ENCODE measurements at regions not wholly inside any gene's neighbourhood (a gene's known extent, or its start where the extent isn't known, plus 50 kb on each side); places are given as distances from the start of the nearest gene placed in this dataset.
"Not testable (repeated sequence)": the region's sequence is repeated elsewhere in the genome, so short reads cannot be mapped to it uniquely, and the experiment has no call there.

- no peaks in the 10 kb centered on the region for H3K4me1 ChIP-seq (ENCODE audit: control insufficient read depth, insufficient read depth, low read length)
- 0 to 2% methylated on average over 34 of the region's 34 CpGs for WGBS, 2 experiments
- no peaks in the 10 kb centered on the region for H3K9me3 ChIP-seq (ENCODE audit: control insufficient read depth, low read length)
- H3K27ac ChIP-seq (ENCODE audit: insufficient read depth, low read depth, low read length, poor library complexity, severe bottlenecking) = peak overlapping the region; percentile 6
- H3K4me3 ChIP-seq (ENCODE audit: insufficient read depth, low read depth, low read length) = peak overlapping the region; percentile 77
- no peaks in the 10 kb centered on the region for H3K36me3 ChIP-seq (ENCODE audit: control insufficient read depth, insufficient read depth, low read length)
- H3K27me3 ChIP-seq (ENCODE audit: control insufficient read depth, insufficient read depth, low read length, poor library complexity, severe bottlenecking) = no peaks in the 10 kb centered on the region
These were observed 218.2 kb downstream of the OR2B2 start for GRCh38 chr6:27693766-27694546.

DNA sequence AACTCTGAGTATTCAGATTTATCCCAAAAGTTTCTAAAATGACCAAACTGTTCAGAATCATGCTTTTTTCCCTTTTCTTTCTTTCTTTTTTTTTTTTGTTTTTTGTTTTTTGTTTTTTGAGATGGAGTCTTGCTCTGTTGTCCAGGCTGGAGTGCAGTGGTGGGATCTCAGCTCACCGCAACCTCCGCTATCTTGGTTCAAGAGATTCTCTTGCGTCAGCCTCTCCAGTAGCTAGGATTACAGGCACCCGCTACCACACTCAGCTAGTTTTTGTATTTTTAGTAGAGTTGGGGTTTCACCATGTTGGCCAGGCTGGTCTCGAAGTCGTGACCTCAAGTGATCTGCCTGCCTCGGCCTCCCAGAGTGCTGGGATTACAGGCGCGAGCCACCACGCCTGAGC, 219.2 kb upstream of the ZNF184 start:
- H3K36me3 ChIP-seq (ENCODE audit: control insufficient read depth, insufficient read depth, low read length); H3K4me3 ChIP-seq (ENCODE audit: insufficient read depth, low read depth, low read length); H3K9me3 ChIP-seq (ENCODE audit: control insufficient read depth, low read length); H3K27me3 ChIP-seq (ENCODE audit: control insufficient read depth, insufficient read depth, low read length, poor library complexity, severe bottlenecking); H3K4me1 ChIP-seq (ENCODE audit: control insufficient read depth, insufficient read depth, low read length); H3K27ac ChIP-seq (ENCODE audit: insufficient read depth, low read depth, low read length, poor library complexity, severe bottlenecking): not testable (repeated sequence)
- WGBS, 2 experiments = 85 to 94% methylated on average over 10 of the region's 10 CpGs

DNA sequence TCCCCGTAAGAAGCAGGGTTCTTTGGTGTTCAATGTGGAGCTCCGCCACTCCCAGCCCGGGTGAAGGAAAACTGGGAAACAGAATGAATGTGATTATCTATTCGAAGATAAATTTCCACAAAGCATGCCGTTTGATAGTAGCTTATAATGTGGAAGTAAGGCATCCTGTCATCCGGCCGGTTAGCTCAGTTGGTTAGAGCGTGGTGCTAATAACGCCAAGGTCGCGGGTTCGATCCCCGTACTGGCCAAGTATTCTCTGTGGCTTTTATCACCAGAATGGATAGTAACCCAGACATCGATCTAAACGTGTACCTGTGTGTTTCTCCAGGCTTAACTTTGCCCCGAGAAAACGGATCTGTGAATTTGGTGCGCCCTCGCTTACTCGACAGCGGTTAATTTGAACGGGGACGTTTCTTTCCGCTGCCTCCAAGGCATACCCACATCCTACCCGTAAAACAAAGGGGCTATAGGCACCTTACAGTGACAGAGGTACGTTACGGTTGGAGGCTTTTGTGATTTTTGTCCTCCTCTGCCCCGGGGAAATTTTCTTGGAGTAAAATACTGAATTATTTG, 215.2 kb upstream of the ZNF184 start:
- Histone ChIP-seq H3K4me3 (ENCODE audit: insufficient read depth, low read depth, low read length) (peak overlapping the region; percentile 87), H3K9me3 (ENCODE audit: control insufficient read depth, low read length) (no peaks in the 10 kb centered on the region), H3K27ac (ENCODE audit: insufficient read depth, low read depth, low read length, poor library complexity, severe bottlenecking) (peak overlapping the region; percentile 2), H3K27me3 (ENCODE audit: control insufficient read depth, insufficient read depth, low read length, poor library complexity, severe bottlenecking) (peaks cover 14% of the 10 kb centered on the region), H3K4me1 (ENCODE audit: control insufficient read depth, insufficient read depth, low read length) (no peaks in the 10 kb centered on the region), H3K36me3 (ENCODE audit: control insufficient read depth, insufficient read depth, low read length) (no peaks in the 10 kb centered on the region)
- WGBS, 2 experiments = 1% methylated on average over 27 to 28 of the region's 28 CpGs

DNA sequence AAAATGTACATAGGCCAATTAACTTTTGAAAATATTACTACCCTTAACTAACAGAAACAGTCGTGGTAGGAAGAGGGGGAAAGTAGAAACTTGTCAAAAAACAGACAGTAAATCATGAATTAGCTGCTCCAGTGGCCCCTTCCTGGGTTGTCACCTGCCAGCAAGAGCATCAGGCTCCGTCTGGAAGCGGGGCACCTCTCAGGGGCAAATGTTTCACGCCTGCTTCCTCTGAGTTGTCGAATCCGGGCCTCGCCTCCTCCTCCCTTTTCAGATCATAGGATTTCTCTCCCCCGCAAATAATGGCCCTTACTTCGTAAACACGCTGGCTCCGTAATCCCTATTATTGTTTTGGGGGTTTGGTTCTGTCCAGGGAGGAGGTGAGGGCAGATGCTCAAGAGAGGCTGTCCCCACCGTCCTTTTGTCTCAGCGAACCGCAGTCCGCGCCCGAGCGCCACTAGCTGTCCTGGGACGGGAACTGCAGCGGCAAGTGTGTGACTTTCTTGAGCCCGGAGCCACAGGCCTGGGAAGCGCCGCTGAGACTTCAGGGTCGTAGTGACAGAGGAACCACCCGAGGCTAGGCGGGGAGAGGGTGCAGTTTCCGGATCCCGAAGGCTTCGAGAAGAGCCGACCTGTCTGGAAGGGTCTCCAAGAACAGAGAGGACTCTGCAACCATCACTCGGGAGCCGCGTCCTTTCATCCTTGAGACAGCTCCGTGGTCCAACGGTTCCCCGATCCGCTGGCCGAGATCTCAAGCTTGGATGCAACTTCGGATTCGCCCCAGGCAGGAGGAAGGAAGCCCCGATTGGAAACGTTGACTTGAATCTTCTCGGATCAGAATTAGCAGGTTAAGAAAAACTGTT, 214.5 kb upstream of the ZNF184 start:
- H3K27ac ChIP-seq (ENCODE audit: insufficient read depth, low read depth, low read length, poor library complexity, severe bottlenecking) = peak overlapping the region; percentile 33
- no peaks in the 10 kb centered on the region for H3K36me3 ChIP-seq (ENCODE audit: control insufficient read depth, insufficient read depth, low read length)
- H3K4me3 ChIP-seq (ENCODE audit: insufficient read depth, low read depth, low read length) = peak overlapping the region; percentile 87
- H3K4me1 ChIP-seq (ENCODE audit: control insufficient read depth, insufficient read depth, low read length) = no peaks in the 10 kb centered on the region
- no peaks in the 10 kb centered on the region for H3K9me3 ChIP-seq (ENCODE audit: control insufficient read depth, low read length)
- 0 to 1% methylated on average over 43 of the region's 43 CpGs for WGBS, 2 experiments
- peaks cover 20% of the 10 kb centered on the region for H3K27me3 ChIP-seq (ENCODE audit: control insufficient read depth, insufficient read depth, low read length, poor library complexity, severe bottlenecking)

GRCh38 chr6:27685279-27685678, 212.4 kb upstream of the ZNF184 start:
- H3K4me1 ChIP-seq (ENCODE audit: control insufficient read depth, insufficient read depth, low read length) = peaks cover 1% of the 10 kb centered on the region

DNA sequence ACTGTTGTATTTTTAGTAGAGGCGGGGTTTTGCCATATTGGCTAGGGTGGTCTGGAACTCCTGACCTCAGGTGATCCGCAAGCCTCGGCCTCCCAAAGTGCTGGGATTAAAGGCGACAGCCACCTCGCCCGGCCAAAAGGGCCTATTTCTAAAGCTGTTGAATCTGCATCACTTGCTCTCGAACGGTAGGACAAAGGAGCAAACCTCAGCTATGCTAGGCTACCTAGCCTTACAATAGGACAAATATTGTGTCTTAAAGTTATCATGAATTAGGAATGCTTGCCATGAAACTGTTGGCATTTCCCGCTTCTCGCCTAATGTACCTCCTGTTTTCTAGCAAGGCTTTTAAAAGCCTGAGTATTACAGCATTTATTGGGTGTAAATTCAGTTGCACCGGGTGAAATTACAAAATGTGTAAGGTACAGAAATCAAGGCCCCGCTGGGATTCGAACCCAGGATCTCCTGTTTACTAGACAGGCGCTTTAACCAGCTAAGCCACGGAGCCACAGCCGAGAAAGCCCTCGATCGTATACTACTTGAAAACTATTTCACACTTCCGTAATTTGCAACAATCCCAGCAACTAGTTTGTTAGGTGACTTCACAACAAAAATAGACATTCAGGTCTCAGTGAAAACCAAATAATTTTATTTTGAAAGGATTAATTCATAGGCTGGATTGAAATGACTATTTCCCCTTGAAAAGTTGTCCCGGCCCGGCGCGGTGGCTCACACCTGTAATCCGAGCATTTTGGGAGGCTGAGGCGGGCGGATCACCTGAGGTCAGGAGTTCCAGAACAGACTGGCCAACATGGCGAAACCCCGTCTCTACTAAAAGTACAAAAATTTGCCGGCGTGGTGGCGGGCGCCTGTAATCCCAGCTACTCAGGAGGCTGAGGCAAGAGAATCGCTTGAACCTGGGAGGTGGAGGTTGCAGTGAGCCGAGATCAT, 211.6 kb upstream of the ZNF184 start:
- no peaks in the 10 kb centered on the region for H3K36me3 ChIP-seq (ENCODE audit: control insufficient read depth, insufficient read depth, low read length)
- H3K4me3 ChIP-seq (ENCODE audit: insufficient read depth, low read depth, low read length) = no peak overlapping the region
- peaks cover 3% of the 10 kb centered on the region for H3K4me1 ChIP-seq (ENCODE audit: control insufficient read depth, insufficient read depth, low read length)
- H3K9me3 ChIP-seq (ENCODE audit: control insufficient read depth, low read length) = no peaks in the 10 kb centered on the region
- H3K27me3 ChIP-seq (ENCODE audit: control insufficient read depth, insufficient read depth, low read length, poor library complexity, severe bottlenecking) = peaks cover 49% of the 10 kb centered on the region
- no peak overlapping the region for H3K27ac ChIP-seq (ENCODE audit: insufficient read depth, low read depth, low read length, poor library complexity, severe bottlenecking)
- WGBS, 2 experiments = 45 to 48% methylated on average over 34 of the region's 34 CpGs

More at GRCh38 chr6:27685279-27685678, 212.4 kb upstream of the ZNF184 start:
- H3K27ac ChIP-seq (ENCODE audit: insufficient read depth, low read depth, low read length, poor library complexity, severe bottlenecking) = no peak overlapping the region
- no peaks in the 10 kb centered on the region for H3K9me3 ChIP-seq (ENCODE audit: control insufficient read depth, low read length)
- peaks cover 41% of the 10 kb centered on the region for H3K27me3 ChIP-seq (ENCODE audit: control insufficient read depth, insufficient read depth, low read length, poor library complexity, severe bottlenecking)
- no peak overlapping the region for H3K4me3 ChIP-seq (ENCODE audit: insufficient read depth, low read depth, low read length)
- WGBS, 2 experiments = 93 to 97% methylated on average over 8 of the region's 8 CpGs
- no peaks in the 10 kb centered on the region for H3K36me3 ChIP-seq (ENCODE audit: control insufficient read depth, insufficient read depth, low read length)

- peaks cover 3% of the 10 kb centered on the region for H3K4me1 ChIP-seq (ENCODE audit: control insufficient read depth, insufficient read depth, low read length)
- peak overlapping the region; percentile 29 for H3K4me3 ChIP-seq (ENCODE audit: insufficient read depth, low read depth, low read length)
- H3K27me3 ChIP-seq (ENCODE audit: control insufficient read depth, insufficient read depth, low read length, poor library complexity, severe bottlenecking) = peaks cover 86% of the 10 kb centered on the region
- H3K9me3 ChIP-seq (ENCODE audit: control insufficient read depth, low read length) = no peaks in the 10 kb centered on the region
- no peaks in the 10 kb centered on the region for H3K36me3 ChIP-seq (ENCODE audit: control insufficient read depth, insufficient read depth, low read length)
- WGBS, 2 experiments = 6% methylated on average over 46 to 47 of the region's 47 CpGs
- no peak overlapping the region for H3K27ac ChIP-seq (ENCODE audit: insufficient read depth, low read depth, low read length, poor library complexity, severe bottlenecking)
These were observed 207.2 kb upstream of the ZNF184 start for GRCh38 chr6:27679964-27680694.

- Histone ChIP-seq H3K4me3 (ENCODE audit: insufficient read depth, low read depth, low read length) (peak overlapping the region; percentile 29), H3K4me1 (ENCODE audit: control insufficient read depth, insufficient read depth, low read length) (peaks cover 3% of the 10 kb centered on the region), H3K9me3 (ENCODE audit: control insufficient read depth, low read length) (no peaks in the 10 kb centered on the region), H3K27ac (ENCODE audit: insufficient read depth, low read depth, low read length, poor library complexity, severe bottlenecking) (no peak overlapping the region), H3K27me3 (ENCODE audit: control insufficient read depth, insufficient read depth, low read length, poor library complexity, severe bottlenecking) (peaks cover 93% of the 10 kb centered on the region), H3K36me3 (ENCODE audit: control insufficient read depth, insufficient read depth, low read length) (no peaks in the 10 kb centered on the region)
- WGBS, 2 experiments = 8 to 10% methylated on average over 27 of the region's 27 CpGs
These were observed 206.5 kb upstream of the ZNF184 start for GRCh38 chr6:27679308-27679963.

- Histone ChIP-seq H3K4me3 (ENCODE audit: insufficient read depth, low read depth, low read length) (no peak overlapping the region), H3K9me3 (ENCODE audit: control insufficient read depth, low read length) (no peaks in the 10 kb centered on the region), H3K36me3 (ENCODE audit: control insufficient read depth, insufficient read depth, low read length) (no peaks in the 10 kb centered on the region), H3K27ac (ENCODE audit: insufficient read depth, low read depth, low read length, poor library complexity, severe bottlenecking) (no peak overlapping the region), H3K27me3 (ENCODE audit: control insufficient read depth, insufficient read depth, low read length, poor library complexity, severe bottlenecking) (peaks cover 99% of the 10 kb centered on the region), H3K4me1 (ENCODE audit: control insufficient read depth, insufficient read depth, low read length) (peaks cover 3% of the 10 kb centered on the region)
- 89% methylated on average over 5 of the region's 5 CpGs for WGBS, 2 experiments
These were observed 205.6 kb upstream of the ZNF184 start for GRCh38 chr6:27678469-27678868.

All from ectodermal cell (in vitro differentiated cells).